GM12878 (cell line): ENCODE measurements at regions not wholly inside any gene's neighbourhood (a gene's known extent, or its start where the extent isn't known, plus 50 kb on each side); places are given as distances from the start of the nearest gene placed in this dataset.

ENCODE experiments used
- ATAC-seq: fragments of 200-7000 bp; cut with Tn5 transposase; 3 replicates; pipeline ENCODE4 v1.9.1; 2020; ENCODE audit warnings: mild to moderate bottlenecking, moderate library complexity
- BruUV-seq: library from RNA; stranded (reverse); fragments of 400-500 nt; replicated peaks from 2 replicates; lab custom pipeline; 2021; lab: Mats Ljungman, UMichigan
- CTCF ChIA-PET: fragments of 300-600 bp; sonication (Branson Sonifier 250); formaldehyde crosslinking; extraction: SDS; loops from one replicate; lab custom pipeline; 2021; ENCODE audit warnings: inconsistent platforms; lab: Yijun Ruan, JAX
- POLR2A ChIA-PET: fragments of 350-600 bp; formaldehyde crosslinking; extraction: SDS; loops from one replicate; lab custom pipeline; 2021; ENCODE audit warnings: inconsistent platforms; lab: Charles Lee
- RAD21 ChIA-PET: fragments of 300-600 bp; sonication (Branson Sonifier 250); formaldehyde crosslinking; loops from one replicate; lab custom pipeline; 2023; ENCODE audit warnings: antibody characterized with exemption; ENCODE audit not compliant: unreplicated experiment; lab: Charles Lee
- SMC1A ChIA-PET: fragments of 300-600 bp; sonication (Branson Sonifier 250); formaldehyde crosslinking; loops from one replicate; lab custom pipeline; 2023; ENCODE audit not compliant: unreplicated experiment, uncharacterized antibody; lab: Charles Lee
- DNase-seq: peaks from one replicate; pipeline ENCODE4 v3.0.0-alpha.2; 2011; ENCODE audit warnings: low read depth, low spot score
- FAIRE-seq: peaks from 3 replicates; lab custom pipeline; 2011; peaks lifted over from hg19 to GRCh38; lab: Jason Lieb, UNC
- H2AFZ ChIP-seq: 2 replicates; pipeline ENCODE4 v1.6.0; 2011; ENCODE audit warnings: low read depth, low read length, control low read depth; ENCODE audit not compliant: control insufficient read depth
- H3K27ac ChIP-seq: 2 replicates; pipeline ENCODE4 v1.5.1; 2011; ENCODE audit warnings: control low read depth; ENCODE audit not compliant: control insufficient read depth, insufficient read depth
- H3K27me3 ChIP-seq, 2 experiments: replicated peaks in 1 of 2; 2 replicates each; pipeline versions ENCODE4 v1.6.0 to v1.6.1; 2011; ENCODE audit warnings: low read length in 1 of 2; ENCODE audit not compliant: control insufficient read depth in 2 of 2, insufficient read depth in 2 of 2
- H3K36me3 ChIP-seq, 2 experiments: 2 replicates each; pipeline ENCODE4 v1.5.1; 2011; ENCODE audit warnings: low read length in 1 of 2; ENCODE audit not compliant: control insufficient read depth in 2 of 2, insufficient read depth in 2 of 2
- H3K4me1 ChIP-seq: 2 replicates; pipeline ENCODE4 v1.6.1; 2011; ENCODE audit warnings: mild to moderate bottlenecking, low read length, moderate library complexity, mixed read lengths; ENCODE audit not compliant: control insufficient read depth, insufficient read depth
- H3K4me2 ChIP-seq: 2 replicates; pipeline ENCODE4 v1.6.0; 2011; ENCODE audit warnings: control low read depth; ENCODE audit not compliant: control insufficient read depth, insufficient read depth
- H3K4me3 ChIP-seq: fragments of 200-600 bp; sonication (generic); 2 replicates; pipeline ENCODE4 v1.5.1; 2016
- H3K79me2 ChIP-seq: 2 replicates; pipeline ENCODE4 v1.6.0; 2011; ENCODE audit warnings: low read length; ENCODE audit not compliant: control insufficient read depth, insufficient read depth
- H3K9ac ChIP-seq: 2 replicates; pipeline ENCODE4 v1.8.0; 2011; ENCODE audit warnings: low read length, control low read depth, mixed read lengths; ENCODE audit not compliant: control insufficient read depth, insufficient read depth
- H3K9me3 ChIP-seq: replicated peaks from 3 replicates; pipeline ENCODE4 v1.5.1; 2011; ENCODE audit warnings: mild to moderate bottlenecking, low read length; ENCODE audit not compliant: control insufficient read depth, insufficient read depth
- H4K20me1 ChIP-seq: 2 replicates; pipeline ENCODE4 v1.6.0; 2011; ENCODE audit not compliant: control insufficient read depth, insufficient read depth
- BCL11A ChIP-seq: IDR thresholded peaks from 2 replicates; pipeline ENCODE4 v1.6.1; 2011; ENCODE audit warnings: low read depth, low read length
- BMI1 ChIP-seq: fragments of 450-650 bp; IDR thresholded peaks from 2 replicates; pipeline ENCODE4 v1.6.1; 2016; ENCODE audit warnings: mild to moderate bottlenecking, moderate library complexity, borderline replicate concordance
- CBX3 ChIP-seq: fragments of 200-600 bp; sonication (generic); IDR thresholded peaks from 2 replicates; pipeline ENCODE4 v1.6.1; 2016; ENCODE audit warnings: low read depth, borderline replicate concordance
- CBX5 ChIP-seq: sonication (generic); IDR thresholded peaks from 2 replicates; pipeline ENCODE4 v1.6.1; 2016; ENCODE audit warnings: low read depth, moderate library complexity, mild to moderate bottlenecking, inconsistent platforms
- HDAC2 ChIP-seq: fragments of 200-600 bp; sonication (generic); IDR thresholded peaks from 2 replicates; pipeline ENCODE4 v1.6.1; 2017
- KAT2A ChIP-seq: conservative IDR thresholded peaks from 2 replicates; pipeline ENCODE4 v1.6.1; 2011; ENCODE audit warnings: low read depth, low read length; ENCODE audit not compliant: control insufficient read depth
- LARP7 ChIP-seq: fragments of 450-650 bp; IDR thresholded peaks from 2 replicates; pipeline ENCODE4 v1.6.1; 2017; ENCODE audit warnings: mild to moderate bottlenecking
- NFIC ChIP-seq: IDR thresholded peaks from 2 replicates; pipeline ENCODE4 v1.6.1; 2012; ENCODE audit warnings: low read depth, mild to moderate bottlenecking, inconsistent platforms, low read length, moderate library complexity
- NR2C2 ChIP-seq: IDR thresholded peaks from 2 replicates; pipeline ENCODE4 v1.6.1; 2011; ENCODE audit warnings: borderline replicate concordance, low read depth; ENCODE audit not compliant: control insufficient read depth, insufficient read length
- POLR2AphosphoS5 ChIP-seq: IDR thresholded peaks from 2 replicates; pipeline ENCODE4 v1.6.1; 2011; ENCODE audit warnings: mild to moderate bottlenecking, low read length, inconsistent platforms
- RBBP5 ChIP-seq: fragments of 200-600 bp; sonication (generic); conservative IDR thresholded peaks from 2 replicates; pipeline ENCODE4 v1.6.1; 2016
- SIN3A ChIP-seq: IDR thresholded peaks from 2 replicates; pipeline ENCODE4 v1.6.1; 2012; ENCODE audit warnings: low read depth, low read length, improper control_type of control experiment
- TCF12 ChIP-seq: IDR thresholded peaks from 2 replicates; pipeline ENCODE4 v1.6.1; 2011; ENCODE audit warnings: low read depth, mild to moderate bottlenecking, low read length
- ZZZ3 ChIP-seq: IDR thresholded peaks from 2 replicates; pipeline ENCODE4 v1.6.1; 2011; ENCODE audit warnings: low read depth; ENCODE audit not compliant: control insufficient read depth, insufficient read length
- WGBS: methylation state at CpG from one replicate; pipeline ENCODE4 v1.1.6; 2016; ENCODE audit warnings: low lambda C conversion rate; ENCODE audit not compliant: insufficient replicate concordance, insufficient coverage; ENCODE audit errors: missing lambda C conversion rate; 5-methylcytosine and 5-hydroxymethylcytosine counted together
- in situ Hi-C: fragments of 300-500 bp; cut with MboI; formaldehyde crosslinking; loops from 9 replicates; pipeline ENCODE4 v1.14.3; 2018; ENCODE audit warnings: mixed read lengths
- intact Hi-C: fragments of 100-400 bp; cut with micrococcal nuclease; formaldehyde crosslinking; loops from one replicate; pipeline ENCODE4 v1.14.2; 2022; ENCODE audit not compliant: unreplicated experiment
- TF ChIP-seq, protein P1 (sequence below): fragments of 450-650 bp; conservative IDR thresholded peaks from 2 replicates; pipeline ENCODE4 v1.6.1; 2017; ENCODE audit warnings: mild to moderate bottlenecking, moderate library complexity
- TF ChIP-seq, protein P2 (sequence below): fragments of 450-650 bp; IDR thresholded peaks from 2 replicates; pipeline ENCODE4 v1.6.1; 2016; ENCODE audit warnings: mild to moderate bottlenecking, moderate library complexity, borderline replicate concordance
- TF ChIP-seq, protein P3 (sequence below): fragments of 450-650 bp; IDR thresholded peaks from 2 replicates; pipeline ENCODE4 v1.6.1; 2017; ENCODE audit warnings: borderline replicate concordance

DNA sequence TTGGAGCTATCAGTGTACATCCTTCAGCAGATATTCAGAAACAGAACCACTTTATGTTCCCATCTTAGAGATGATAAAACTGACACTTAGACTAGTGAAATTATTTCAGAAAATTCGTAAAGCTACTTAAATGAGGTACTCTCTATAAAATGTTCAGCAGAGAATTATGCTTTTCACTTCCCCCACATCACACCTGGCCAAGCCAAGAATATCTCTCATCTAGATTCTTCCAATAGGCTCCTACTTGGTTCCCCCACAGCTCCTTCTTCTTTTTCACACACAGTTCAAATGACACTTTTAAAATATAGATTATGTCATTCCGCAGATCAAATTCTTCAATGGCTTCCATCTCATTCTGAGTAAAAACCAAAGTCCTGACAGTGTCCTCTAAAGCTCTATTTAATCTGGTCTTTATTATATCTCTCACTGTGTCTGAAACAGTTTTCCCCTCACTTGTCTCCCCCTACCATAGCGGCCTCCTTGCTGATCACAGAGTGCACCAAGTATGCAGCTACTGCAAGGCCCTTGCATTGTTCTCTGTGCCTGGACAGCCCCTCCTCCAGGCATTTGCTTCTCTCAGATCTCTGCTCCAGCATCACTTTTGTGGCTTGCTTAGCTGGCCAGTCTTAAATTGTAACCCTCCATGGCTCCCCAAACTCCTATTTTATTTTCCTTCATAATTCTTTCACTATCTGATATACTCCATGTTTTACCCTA is 736.8 kb upstream of the USP15 start:
- no peaks in the 10 kb centered on the region for H3K79me2 ChIP-seq
- DNase-seq, result no peak
- SMC1A ChIA-PET, result interaction anchor here (0.6 to 2.2 kb wide), 3 partner anchors 13 to 565 kb away, joined by 3 to 5 read pairs (median 4); no protein-coding TSS in a partner anchor
- no peak overlapping the region for H3K27ac ChIP-seq
- no peaks in the 10 kb centered on the region for H3K36me3 ChIP-seq
- no peaks in the 10 kb centered on the region for H4K20me1 ChIP-seq
- CTCF ChIA-PET, result interaction anchor here (1.0 kb wide), 1 partner anchor 21 kb away, joined by 3 read pairs; no protein-coding TSS in a partner anchor
- no TSS peak for BruUV-seq
- no peaks in the 10 kb centered on the region for H3K4me1 ChIP-seq
- H3K27me3 ChIP-seq, result no peaks in the 10 kb centered on the region
- H3K4me3 ChIP-seq, result no peak overlapping the region
- ATAC-seq, result no peak
- no peak overlapping the region for H3K4me2 ChIP-seq
- 35% methylated on average over 3 of the region's 3 CpGs for WGBS
- in situ Hi-C loops, result no loop called here
- intact Hi-C loops, result no loop called here
- H3K9me3 ChIP-seq, result no peaks in the 10 kb centered on the region
- H3K9ac ChIP-seq, result no peak overlapping the region
- FAIRE-seq, result no peak
- RAD21 ChIA-PET, result no interaction called here
- no peak overlapping the region for H2AFZ ChIP-seq
- POLR2A ChIA-PET, result no interaction called here
- TF ChIP-seq BMI1 (no peak), POLR2AphosphoS5 (no peak), HDAC2 (no peak), BCL11A (no peak), TCF12 (no peak), RBBP5 (no peak), CBX5 (no peak), KAT2A (no peak), LARP7 (no peak), NFIC (no peak), SIN3A (no peak), NR2C2 (no peak), ZZZ3 (no peak), CBX3 (no peak)
- TF ChIP-seq, protein P1, sequence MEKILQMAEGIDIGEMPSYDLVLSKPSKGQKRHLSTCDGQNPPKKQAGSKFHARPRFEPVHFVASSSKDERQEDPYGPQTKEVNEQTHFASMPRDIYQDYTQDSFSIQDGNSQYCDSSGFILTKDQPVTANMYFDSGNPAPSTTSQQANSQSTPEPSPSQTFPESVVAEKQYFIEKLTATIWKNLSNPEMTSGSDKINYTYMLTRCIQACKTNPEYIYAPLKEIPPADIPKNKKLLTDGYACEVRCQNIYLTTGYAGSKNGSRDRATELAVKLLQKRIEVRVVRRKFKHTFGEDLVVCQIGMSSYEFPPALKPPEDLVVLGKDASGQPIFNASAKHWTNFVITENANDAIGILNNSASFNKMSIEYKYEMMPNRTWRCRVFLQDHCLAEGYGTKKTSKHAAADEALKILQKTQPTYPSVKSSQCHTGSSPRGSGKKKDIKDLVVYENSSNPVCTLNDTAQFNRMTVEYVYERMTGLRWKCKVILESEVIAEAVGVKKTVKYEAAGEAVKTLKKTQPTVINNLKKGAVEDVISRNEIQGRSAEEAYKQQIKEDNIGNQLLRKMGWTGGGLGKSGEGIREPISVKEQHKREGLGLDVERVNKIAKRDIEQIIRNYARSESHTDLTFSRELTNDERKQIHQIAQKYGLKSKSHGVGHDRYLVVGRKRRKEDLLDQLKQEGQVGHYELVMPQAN, result no peak
- TF ChIP-seq, protein P2, sequence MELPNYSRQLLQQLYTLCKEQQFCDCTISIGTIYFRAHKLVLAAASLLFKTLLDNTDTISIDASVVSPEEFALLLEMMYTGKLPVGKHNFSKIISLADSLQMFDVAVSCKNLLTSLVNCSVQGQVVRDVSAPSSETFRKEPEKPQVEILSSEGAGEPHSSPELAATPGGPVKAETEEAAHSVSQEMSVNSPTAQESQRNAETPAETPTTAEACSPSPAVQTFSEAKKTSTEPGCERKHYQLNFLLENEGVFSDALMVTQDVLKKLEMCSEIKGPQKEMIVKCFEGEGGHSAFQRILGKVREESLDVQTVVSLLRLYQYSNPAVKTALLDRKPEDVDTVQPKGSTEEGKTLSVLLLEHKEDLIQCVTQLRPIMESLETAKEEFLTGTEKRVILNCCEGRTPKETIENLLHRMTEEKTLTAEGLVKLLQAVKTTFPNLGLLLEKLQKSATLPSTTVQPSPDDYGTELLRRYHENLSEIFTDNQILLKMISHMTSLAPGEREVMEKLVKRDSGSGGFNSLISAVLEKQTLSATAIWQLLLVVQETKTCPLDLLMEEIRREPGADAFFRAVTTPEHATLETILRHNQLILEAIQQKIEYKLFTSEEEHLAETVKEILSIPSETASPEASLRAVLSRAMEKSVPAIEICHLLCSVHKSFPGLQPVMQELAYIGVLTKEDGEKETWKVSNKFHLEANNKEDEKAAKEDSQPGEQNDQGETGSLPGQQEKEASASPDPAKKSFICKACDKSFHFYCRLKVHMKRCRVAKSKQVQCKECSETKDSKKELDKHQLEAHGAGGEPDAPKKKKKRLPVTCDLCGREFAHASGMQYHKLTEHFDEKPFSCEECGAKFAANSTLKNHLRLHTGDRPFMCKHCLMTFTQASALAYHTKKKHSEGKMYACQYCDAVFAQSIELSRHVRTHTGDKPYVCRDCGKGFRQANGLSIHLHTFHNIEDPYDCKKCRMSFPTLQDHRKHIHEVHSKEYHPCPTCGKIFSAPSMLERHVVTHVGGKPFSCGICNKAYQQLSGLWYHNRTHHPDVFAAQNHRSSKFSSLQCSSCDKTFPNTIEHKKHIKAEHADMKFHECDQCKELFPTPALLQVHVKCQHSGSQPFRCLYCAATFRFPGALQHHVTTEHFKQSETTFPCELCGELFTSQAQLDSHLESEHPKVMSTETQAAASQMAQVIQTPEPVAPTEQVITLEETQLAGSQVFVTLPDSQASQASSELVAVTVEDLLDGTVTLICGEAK, result no peak
- TF ChIP-seq, protein P3, sequence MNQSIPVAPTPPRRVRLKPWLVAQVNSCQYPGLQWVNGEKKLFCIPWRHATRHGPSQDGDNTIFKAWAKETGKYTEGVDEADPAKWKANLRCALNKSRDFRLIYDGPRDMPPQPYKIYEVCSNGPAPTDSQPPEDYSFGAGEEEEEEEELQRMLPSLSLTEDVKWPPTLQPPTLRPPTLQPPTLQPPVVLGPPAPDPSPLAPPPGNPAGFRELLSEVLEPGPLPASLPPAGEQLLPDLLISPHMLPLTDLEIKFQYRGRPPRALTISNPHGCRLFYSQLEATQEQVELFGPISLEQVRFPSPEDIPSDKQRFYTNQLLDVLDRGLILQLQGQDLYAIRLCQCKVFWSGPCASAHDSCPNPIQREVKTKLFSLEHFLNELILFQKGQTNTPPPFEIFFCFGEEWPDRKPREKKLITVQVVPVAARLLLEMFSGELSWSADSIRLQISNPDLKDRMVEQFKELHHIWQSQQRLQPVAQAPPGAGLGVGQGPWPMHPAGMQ, result no peak
